ENCODE measurements at regions not wholly inside any gene's neighbourhood (a gene's known extent, or its start where the extent isn't known, plus 50 kb on each side); places are given as distances from the start of the nearest gene placed in this dataset.

DNA sequence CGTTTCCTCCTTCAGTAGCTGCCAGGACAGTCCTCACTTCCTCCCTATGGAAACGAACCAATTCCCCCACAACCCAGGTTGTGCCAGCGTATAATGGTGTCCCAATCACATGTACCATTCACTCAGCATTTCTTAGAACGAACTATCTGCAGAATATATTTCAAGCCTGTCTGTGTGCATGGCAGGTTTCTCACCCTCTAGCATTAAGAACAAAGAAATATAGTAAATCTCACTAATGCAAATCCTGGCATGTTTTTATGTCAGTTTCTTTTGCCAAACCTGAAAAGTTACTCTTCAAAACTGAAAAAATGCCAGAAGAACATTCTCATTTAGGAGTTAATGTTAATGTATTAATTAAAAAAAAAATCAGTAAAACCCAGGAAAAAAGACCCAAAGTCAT is 405.9 kb upstream of the KLF6 start:
- no peak for TF ChIP-seq EZH2phosphoT487 (conservative IDR thresholded peaks at IDR 0.05; ENCODE audit: low read length)
- TF ChIP-seq, protein P1, sequence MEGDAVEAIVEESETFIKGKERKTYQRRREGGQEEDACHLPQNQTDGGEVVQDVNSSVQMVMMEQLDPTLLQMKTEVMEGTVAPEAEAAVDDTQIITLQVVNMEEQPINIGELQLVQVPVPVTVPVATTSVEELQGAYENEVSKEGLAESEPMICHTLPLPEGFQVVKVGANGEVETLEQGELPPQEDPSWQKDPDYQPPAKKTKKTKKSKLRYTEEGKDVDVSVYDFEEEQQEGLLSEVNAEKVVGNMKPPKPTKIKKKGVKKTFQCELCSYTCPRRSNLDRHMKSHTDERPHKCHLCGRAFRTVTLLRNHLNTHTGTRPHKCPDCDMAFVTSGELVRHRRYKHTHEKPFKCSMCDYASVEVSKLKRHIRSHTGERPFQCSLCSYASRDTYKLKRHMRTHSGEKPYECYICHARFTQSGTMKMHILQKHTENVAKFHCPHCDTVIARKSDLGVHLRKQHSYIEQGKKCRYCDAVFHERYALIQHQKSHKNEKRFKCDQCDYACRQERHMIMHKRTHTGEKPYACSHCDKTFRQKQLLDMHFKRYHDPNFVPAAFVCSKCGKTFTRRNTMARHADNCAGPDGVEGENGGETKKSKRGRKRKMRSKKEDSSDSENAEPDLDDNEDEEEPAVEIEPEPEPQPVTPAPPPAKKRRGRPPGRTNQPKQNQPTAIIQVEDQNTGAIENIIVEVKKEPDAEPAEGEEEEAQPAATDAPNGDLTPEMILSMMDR (IDR thresholded peaks at IDR 0.05; ENCODE audit: insufficient read depth, low read length, poor library complexity, severe bottlenecking), result no peak
- Histone ChIP-seq H3K27me3 (ENCODE audit: low read length) (no peaks in the 10 kb centered on the region), H3K4me2 (ENCODE audit: low read depth, low read length, poor library complexity, severe bottlenecking) (no peak overlapping the region)

DNA sequence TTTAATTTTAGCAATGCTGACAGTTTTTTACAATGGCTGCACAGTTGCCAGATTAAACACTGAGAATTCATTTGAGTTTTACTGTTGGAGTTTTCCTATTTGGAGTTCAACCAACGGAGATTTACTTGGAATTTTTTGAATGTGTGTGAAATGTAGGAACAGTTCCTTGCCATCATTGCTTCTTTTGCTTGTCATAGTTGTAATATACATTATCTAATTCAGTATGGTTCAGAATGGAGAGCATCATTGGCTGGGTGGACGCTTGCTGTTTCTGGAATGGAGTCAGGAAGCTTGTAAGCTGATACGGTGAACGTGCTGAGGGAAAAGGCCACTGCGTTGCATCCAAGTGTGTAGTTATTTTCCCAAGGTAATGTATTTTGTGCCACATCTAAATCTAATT is 404.3 kb upstream of the KLF6 start:
- H3K79me2 ChIP-seq (ENCODE audit: insufficient read depth, low read length), result no peaks in the 10 kb centered on the region
- no peaks in the 10 kb centered on the region for H3K27me3 ChIP-seq (ENCODE audit: low read length)
- no peaks in the 10 kb centered on the region for H3K9me3 ChIP-seq (ENCODE audit: insufficient read depth, low read length)
- no peaks in the 10 kb centered on the region for H3K36me3 ChIP-seq (ENCODE audit: low read length)
- H3K4me3 ChIP-seq (ENCODE audit: insufficient read depth, low read length, poor library complexity, severe bottlenecking), result no peak overlapping the region
- no peak for TF ChIP-seq EZH2phosphoT487 (conservative IDR thresholded peaks at IDR 0.05; ENCODE audit: low read length)
- TF ChIP-seq, protein P1 (IDR thresholded peaks at IDR 0.05; ENCODE audit: insufficient read depth, low read length, poor library complexity, severe bottlenecking), result no peak
- H3K27ac ChIP-seq (ENCODE audit: low read depth, low read length), result no peak overlapping the region
- no peaks in the 10 kb centered on the region for H4K20me1 ChIP-seq (ENCODE audit: low read depth, low read length)
- H2AFZ ChIP-seq (ENCODE audit: low read depth, low read length, severe bottlenecking), result no peak overlapping the region
- H3K9ac ChIP-seq (ENCODE audit: low read length), result no peak overlapping the region
- no peaks in the 10 kb centered on the region for H3K9me2 ChIP-seq (replicated peaks; ENCODE audit: insufficient read depth, low read length)
- no peaks in the 10 kb centered on the region for H3F3A ChIP-seq (ENCODE audit: insufficient read depth)
- no peak overlapping the region for H3K4me2 ChIP-seq (ENCODE audit: low read depth, low read length, poor library complexity, severe bottlenecking)

More for the DNA sequence above, 405.9 kb upstream of the KLF6 start:
- Histone ChIP-seq H3K79me2 (ENCODE audit: insufficient read depth, low read length) (no peaks in the 10 kb centered on the region), H3K9me2 (replicated peaks; ENCODE audit: insufficient read depth, low read length) (no peaks in the 10 kb centered on the region), H3K4me3 (ENCODE audit: insufficient read depth, low read length, poor library complexity, severe bottlenecking) (no peak overlapping the region), H2AFZ (ENCODE audit: low read depth, low read length, severe bottlenecking) (no peak overlapping the region), H4K20me1 (ENCODE audit: low read depth, low read length) (no peaks in the 10 kb centered on the region), H3K36me3 (ENCODE audit: low read length) (no peaks in the 10 kb centered on the region), H3K9me3 (ENCODE audit: insufficient read depth, low read length) (no peaks in the 10 kb centered on the region), H3F3A (ENCODE audit: insufficient read depth) (no peaks in the 10 kb centered on the region), H3K27ac (ENCODE audit: low read depth, low read length) (no peak overlapping the region), H3K9ac (ENCODE audit: low read length) (no peak overlapping the region)

DNA sequence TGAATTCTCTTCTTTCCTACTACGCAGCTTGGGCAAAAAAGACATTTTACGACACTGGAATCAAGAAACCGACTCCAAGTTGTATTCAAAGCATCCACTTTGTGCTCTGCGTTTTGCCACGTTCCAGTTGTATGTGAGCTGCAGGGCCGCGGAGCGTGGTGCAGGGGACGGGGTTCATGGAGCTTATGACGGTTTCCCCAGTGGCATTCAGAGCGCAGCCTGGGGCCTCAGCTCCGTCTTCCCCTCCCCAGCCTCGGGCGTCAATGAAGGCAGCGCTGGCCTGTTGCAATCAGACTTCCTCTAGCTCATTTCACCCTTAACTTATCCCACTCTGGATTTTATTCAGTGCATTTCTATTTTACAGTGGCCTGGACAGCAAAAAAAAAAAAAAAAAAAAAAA is 403.4 kb upstream of the KLF6 start:
- Histone ChIP-seq H3K9me3 (ENCODE audit: insufficient read depth, low read length) (no peaks in the 10 kb centered on the region), H3K27ac (ENCODE audit: low read depth, low read length) (no peak overlapping the region), H3K9me2 (replicated peaks; ENCODE audit: insufficient read depth, low read length) (no peaks in the 10 kb centered on the region), H2AFZ (ENCODE audit: low read depth, low read length, severe bottlenecking) (no peak overlapping the region), H3K4me3 (ENCODE audit: insufficient read depth, low read length, poor library complexity, severe bottlenecking) (no peak overlapping the region), H3K4me2 (ENCODE audit: low read depth, low read length, poor library complexity, severe bottlenecking) (no peak overlapping the region), H3K27me3 (ENCODE audit: low read length) (no peaks in the 10 kb centered on the region), H3K9ac (ENCODE audit: low read length) (no peak overlapping the region), H3K36me3 (ENCODE audit: low read length) (no peaks in the 10 kb centered on the region), H3F3A (ENCODE audit: insufficient read depth) (no peaks in the 10 kb centered on the region), H3K79me2 (ENCODE audit: insufficient read depth, low read length) (no peaks in the 10 kb centered on the region), H4K20me1 (ENCODE audit: low read depth, low read length) (no peaks in the 10 kb centered on the region)
- TF ChIP-seq, protein P1 (IDR thresholded peaks at IDR 0.05; ENCODE audit: insufficient read depth, low read length, poor library complexity, severe bottlenecking), result no peak
- TF ChIP-seq EZH2phosphoT487 (conservative IDR thresholded peaks at IDR 0.05; ENCODE audit: low read length), result no peak
